HCT116 (cell line): ENCODE measurements at regions not wholly inside any gene's neighbourhood (a gene's known extent, or its start where the extent isn't known, plus 50 kb on each side); places are given as distances from the start of the nearest gene placed in this dataset.

Experiments
- ATAC-seq: fragments of 200-7000 bp; cut with Tn5 transposase; 2 replicates; pipeline ENCODE4 v1.9.1; 2020; ENCODE audit warnings: mild to moderate bottlenecking, moderate library complexity
- BruUV-seq: library from RNA; stranded (reverse); fragments of 400-500 nt; replicated peaks from 2 replicates; lab custom pipeline; 2021; lab: Mats Ljungman, UMichigan
- CTCF ChIA-PET: fragments of 300-600 bp; sonication (Branson Sonifier 250); formaldehyde crosslinking; loops from one replicate; lab custom pipeline; 2021; ENCODE audit warnings: antibody characterized with exemption; lab: Charles Lee
- POLR2A ChIA-PET: fragments of 300-600, 350-600 bp; sonication (Branson Sonifier 250); formaldehyde crosslinking; loops from one replicate; lab custom pipeline; 2021; ENCODE audit warnings: antibody characterized with exemption; lab: Charles Lee
- RAD21 ChIA-PET, 2 experiments: fragments of 300-600 bp; sonication (Branson Sonifier 250); formaldehyde crosslinking; loops; one replicate each; lab custom pipeline; 2023; ENCODE audit warnings: low total read pairs in 2 of 2; ENCODE audit not compliant: uncharacterized antibody in 2 of 2, unreplicated experiment in 2 of 2, low non-redundant PET in 1 of 2; lab: Charles Lee
- DNase-seq: peaks from one replicate; pipeline ENCODE4 v3.0.0-alpha.2; 2010; ENCODE audit warnings: low read depth, low spot score
- H2AFZ ChIP-seq: fragments of 200-600 bp; shearing (Covaris generic), sonication (generic); 2 replicates; pipeline ENCODE4 v1.6.1; 2017; ENCODE audit warnings: low read depth, mixed run types, mixed read lengths, antibody characterized with exemption, low read length; ENCODE audit not compliant: poor library complexity, severe bottlenecking
- H3K27ac ChIP-seq: 2 replicates; pipeline ENCODE4 v1.5.1; 2012; ENCODE audit warnings: low read depth, low read length
- H3K27me3 ChIP-seq: fragments of 200-600 bp; sonication (generic); 2 replicates; pipeline ENCODE4 v1.6.1; 2016; ENCODE audit warnings: mixed run types, low read length, mixed read lengths; ENCODE audit not compliant: insufficient read depth
- H3K36me3 ChIP-seq, 2 experiments: fragments of 200-500 bp in 1 of 2; fragments of 200-600 bp in 1 of 2; sonication (Bioruptor generic) in 1 of 2; sonication (generic) in 1 of 2; 2 replicates each; pipeline versions ENCODE4 v1.5.1 to v1.6.1; 2014 to 2016; ENCODE audit warnings: low read length in 2 of 2, inconsistent platforms in 1 of 2, mixed read lengths in 1 of 2, mixed run types in 1 of 2; ENCODE audit not compliant: insufficient read depth in 2 of 2, control insufficient read depth in 1 of 2
- H3K4me1 ChIP-seq, 2 experiments: fragments of 200-600 bp in 1 of 2; sonication (generic) in 1 of 2; 2 replicates each; pipeline versions ENCODE4 v1.5.1 to v1.6.1; 2012 to 2017; ENCODE audit warnings: low read length in 2 of 2, inconsistent platforms in 1 of 2, mild to moderate bottlenecking in 1 of 2, mixed read lengths in 1 of 2, mixed run types in 1 of 2, moderate library complexity in 1 of 2; ENCODE audit not compliant: insufficient read depth in 2 of 2, control insufficient read depth in 1 of 2
- H3K4me2 ChIP-seq: fragments of 200-600 bp; sonication (generic); 2 replicates; pipeline ENCODE4 v1.6.1; 2017; ENCODE audit warnings: mixed run types, low read length, mixed read lengths
- H3K4me3 ChIP-seq, 2 experiments: fragments of 200-600 bp in 1 of 2; sonication (generic) in 1 of 2; replicated peaks in 1 of 2; 2 replicates each; pipeline ENCODE4 v1.5.1; 2011 to 2016; ENCODE audit warnings: low read length in 2 of 2, control low read depth in 1 of 2, low read depth in 1 of 2, mild to moderate bottlenecking in 1 of 2, mixed read lengths in 1 of 2, mixed run types in 1 of 2
- H3K79me2 ChIP-seq: fragments of 200-600 bp; sonication (generic); 2 replicates; pipeline ENCODE4 v1.6.1; 2017; ENCODE audit warnings: mild to moderate bottlenecking, mixed run types, low read length, moderate library complexity, mixed read lengths; ENCODE audit not compliant: insufficient read depth
- H3K9ac ChIP-seq: fragments of 200-600 bp; sonication (generic); 2 replicates; pipeline ENCODE4 v1.6.1; 2016; ENCODE audit warnings: low read length, mixed read lengths
- H3K9me2 ChIP-seq: fragments of 200-600 bp; sonication (generic), shearing (Covaris generic); 2 replicates; pipeline ENCODE4 v1.6.1; 2017; ENCODE audit warnings: mixed run types, mild to moderate bottlenecking, moderate library complexity; ENCODE audit not compliant: insufficient read depth
- H3K9me3 ChIP-seq, 2 experiments: fragments of 200-500 bp in 1 of 2; fragments of 200-600 bp in 1 of 2; sonication (Bioruptor generic) in 1 of 2; sonication (generic) in 1 of 2; 2 replicates each; pipeline ENCODE4 v1.6.1; 2014 to 2017; ENCODE audit warnings: low read length in 2 of 2, mixed read lengths in 2 of 2, inconsistent platforms in 1 of 2, low read depth in 1 of 2, mild to moderate bottlenecking in 1 of 2, mixed run types in 1 of 2, moderate library complexity in 1 of 2; ENCODE audit not compliant: control insufficient read depth in 1 of 2, insufficient read depth in 1 of 2
- H4K20me1 ChIP-seq: fragments of 200-600 bp; sonication (generic), shearing (Covaris generic); 2 replicates; pipeline ENCODE4 v1.6.1; 2017; ENCODE audit warnings: mixed run types, mild to moderate bottlenecking, moderate library complexity; ENCODE audit not compliant: insufficient read depth
- CBX3 ChIP-seq: IDR thresholded peaks from 2 replicates; pipeline ENCODE4 v1.6.1; 2012; ENCODE audit warnings: low read depth
- CEBPB ChIP-seq: IDR thresholded peaks from 2 replicates; pipeline ENCODE4 v1.6.1; 2012; ENCODE audit warnings: low read depth
- EGR1 ChIP-seq: IDR thresholded peaks from 2 replicates; pipeline ENCODE4 v1.6.1; 2012; ENCODE audit warnings: low read depth
- EZH2 ChIP-seq: fragments of 200-600 bp; sonication (generic); IDR thresholded peaks from 2 replicates; pipeline ENCODE4 v1.6.1; 2017; ENCODE audit warnings: antibody characterized with exemption, mixed run types
- EZH2phosphoT487 ChIP-seq: fragments of 200-600 bp; IDR thresholded peaks from 2 replicates; pipeline ENCODE4 v1.6.1; 2018; ENCODE audit warnings: antibody characterized with exemption, borderline replicate concordance
- FOSL1 ChIP-seq: IDR thresholded peaks from 2 replicates; pipeline ENCODE4 v1.6.1; 2012; ENCODE audit warnings: low read depth
- POLR2A ChIP-seq: IDR thresholded peaks from 2 replicates; pipeline ENCODE4 v1.7.0; 2011; ENCODE audit warnings: borderline replicate concordance; ENCODE audit not compliant: insufficient read depth, insufficient read length; ENCODE audit errors: extremely low read depth
- RAD21 ChIP-seq: IDR thresholded peaks from 2 replicates; pipeline ENCODE4 v1.6.1; 2012; ENCODE audit warnings: low read depth, mild to moderate bottlenecking
- SIN3A ChIP-seq: IDR thresholded peaks from 2 replicates; pipeline ENCODE4 v1.6.1; 2012; ENCODE audit warnings: low read depth
- TCF7L2 ChIP-seq: IDR thresholded peaks from 2 replicates; pipeline ENCODE4 v1.7.0; 2011; ENCODE audit warnings: borderline replicate concordance, inconsistent platforms; ENCODE audit not compliant: insufficient read depth, insufficient read length; ENCODE audit errors: extremely low read depth
- YY1 ChIP-seq: IDR thresholded peaks from 2 replicates; pipeline ENCODE4 v1.6.1; 2011; ENCODE audit warnings: low read length, low read depth, moderate library complexity, mild to moderate bottlenecking; ENCODE audit not compliant: insufficient replicate concordance; ENCODE audit errors: extremely low read depth
- ZFX ChIP-seq: fragments of 450-650 bp; IDR thresholded peaks from 2 replicates; pipeline ENCODE4 v1.6.1; 2017
- ZNF274 ChIP-seq: fragments of 200-500 bp; sonication (Bioruptor generic); IDR thresholded peaks from 2 replicates; pipeline ENCODE4 v1.6.1; 2014; ENCODE audit warnings: mild to moderate bottlenecking, low read depth, low read length, inconsistent platforms
- intact Hi-C: fragments of 100-400 bp; cut with micrococcal nuclease; formaldehyde crosslinking; loops from 2 replicates; pipeline ENCODE4 v1.10.0; 2022
- TF ChIP-seq, protein P1 (sequence below): IDR thresholded peaks from 2 replicates; pipeline ENCODE4 v1.6.1; 2012; ENCODE audit warnings: low read depth
- TF ChIP-seq, protein P2 (sequence below): IDR thresholded peaks from 2 replicates; pipeline ENCODE4 v1.6.1; 2012
- TF ChIP-seq, protein P3 (sequence below), 3 experiments: fragments of 200-600 bp in 1 of 3; sonication (generic) in 1 of 3; IDR thresholded peaks in 2 of 3; conservative IDR thresholded peaks in 1 of 3; 2 replicates each; pipeline ENCODE4 v1.5.1; 2012 to 2017; ENCODE audit warnings: low read depth in 2 of 3, low read length in 2 of 3, antibody characterized with exemption in 1 of 3, borderline replicate concordance in 1 of 3, control low read depth in 1 of 3, mild to moderate bottlenecking in 1 of 3, mixed read lengths in 1 of 3, mixed run types in 1 of 3, moderate library complexity in 1 of 3; ENCODE audit not compliant: insufficient read depth in 1 of 3
- TF ChIP-seq, protein P4 (sequence below): IDR thresholded peaks from 2 replicates; pipeline ENCODE4 v1.6.1; 2012

DNA sequence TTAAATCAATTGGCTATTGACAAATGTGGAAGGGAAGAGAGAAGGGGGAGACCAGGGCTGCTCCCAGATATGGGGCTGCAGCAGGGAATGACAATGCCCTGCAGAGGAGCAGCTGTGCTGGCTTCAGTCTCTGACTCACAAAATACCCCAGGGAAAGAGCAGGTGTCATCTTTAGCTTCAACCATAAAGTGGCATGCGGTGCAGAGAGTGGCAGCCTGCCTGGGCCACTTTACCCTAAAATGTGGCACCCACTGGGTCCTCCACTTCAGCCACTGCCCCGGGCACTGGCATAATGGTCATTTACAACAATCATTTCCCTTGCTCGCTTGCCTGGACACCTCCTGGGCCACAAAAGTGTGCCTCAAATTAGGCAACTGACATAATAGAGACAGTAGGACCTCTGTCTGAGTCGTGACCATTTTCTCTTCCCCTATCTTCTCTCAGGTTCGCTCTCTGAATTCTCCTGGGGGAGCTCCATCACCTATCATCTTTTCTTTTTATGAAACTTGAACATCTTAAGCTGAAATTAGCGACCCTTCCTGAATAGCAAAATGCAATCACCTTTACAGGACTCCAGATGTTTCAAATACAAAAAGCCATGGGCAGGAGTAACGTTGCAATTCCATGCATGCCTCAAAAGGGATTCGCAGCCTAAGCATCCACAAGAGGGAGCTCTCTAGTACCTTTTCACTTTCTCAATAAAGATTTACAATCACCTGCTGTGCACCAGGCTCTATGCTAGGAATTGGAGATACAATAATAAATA is 179.9 kb upstream of the ATF7IP start (continued):
- TF ChIP-seq, protein P1, sequence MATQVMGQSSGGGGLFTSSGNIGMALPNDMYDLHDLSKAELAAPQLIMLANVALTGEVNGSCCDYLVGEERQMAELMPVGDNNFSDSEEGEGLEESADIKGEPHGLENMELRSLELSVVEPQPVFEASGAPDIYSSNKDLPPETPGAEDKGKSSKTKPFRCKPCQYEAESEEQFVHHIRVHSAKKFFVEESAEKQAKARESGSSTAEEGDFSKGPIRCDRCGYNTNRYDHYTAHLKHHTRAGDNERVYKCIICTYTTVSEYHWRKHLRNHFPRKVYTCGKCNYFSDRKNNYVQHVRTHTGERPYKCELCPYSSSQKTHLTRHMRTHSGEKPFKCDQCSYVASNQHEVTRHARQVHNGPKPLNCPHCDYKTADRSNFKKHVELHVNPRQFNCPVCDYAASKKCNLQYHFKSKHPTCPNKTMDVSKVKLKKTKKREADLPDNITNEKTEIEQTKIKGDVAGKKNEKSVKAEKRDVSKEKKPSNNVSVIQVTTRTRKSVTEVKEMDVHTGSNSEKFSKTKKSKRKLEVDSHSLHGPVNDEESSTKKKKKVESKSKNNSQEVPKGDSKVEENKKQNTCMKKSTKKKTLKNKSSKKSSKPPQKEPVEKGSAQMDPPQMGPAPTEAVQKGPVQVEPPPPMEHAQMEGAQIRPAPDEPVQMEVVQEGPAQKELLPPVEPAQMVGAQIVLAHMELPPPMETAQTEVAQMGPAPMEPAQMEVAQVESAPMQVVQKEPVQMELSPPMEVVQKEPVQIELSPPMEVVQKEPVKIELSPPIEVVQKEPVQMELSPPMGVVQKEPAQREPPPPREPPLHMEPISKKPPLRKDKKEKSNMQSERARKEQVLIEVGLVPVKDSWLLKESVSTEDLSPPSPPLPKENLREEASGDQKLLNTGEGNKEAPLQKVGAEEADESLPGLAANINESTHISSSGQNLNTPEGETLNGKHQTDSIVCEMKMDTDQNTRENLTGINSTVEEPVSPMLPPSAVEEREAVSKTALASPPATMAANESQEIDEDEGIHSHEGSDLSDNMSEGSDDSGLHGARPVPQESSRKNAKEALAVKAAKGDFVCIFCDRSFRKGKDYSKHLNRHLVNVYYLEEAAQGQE: no peak
- no peak for TF ChIP-seq ZFX
- TF ChIP-seq TCF7L2: no peak
- no peak for TF ChIP-seq ZNF274
- peak; percentile 83 for TF ChIP-seq RAD21
- no peak for TF ChIP-seq EGR1
- peak; percentile 19 for TF ChIP-seq YY1
- no peak for TF ChIP-seq SIN3A
- no peak for TF ChIP-seq CEBPB
- TF ChIP-seq, protein P2, sequence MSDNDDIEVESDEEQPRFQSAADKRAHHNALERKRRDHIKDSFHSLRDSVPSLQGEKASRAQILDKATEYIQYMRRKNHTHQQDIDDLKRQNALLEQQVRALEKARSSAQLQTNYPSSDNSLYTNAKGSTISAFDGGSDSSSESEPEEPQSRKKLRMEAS: peak; percentile 22; the same call in 1 of the 2 replicates

DNA sequence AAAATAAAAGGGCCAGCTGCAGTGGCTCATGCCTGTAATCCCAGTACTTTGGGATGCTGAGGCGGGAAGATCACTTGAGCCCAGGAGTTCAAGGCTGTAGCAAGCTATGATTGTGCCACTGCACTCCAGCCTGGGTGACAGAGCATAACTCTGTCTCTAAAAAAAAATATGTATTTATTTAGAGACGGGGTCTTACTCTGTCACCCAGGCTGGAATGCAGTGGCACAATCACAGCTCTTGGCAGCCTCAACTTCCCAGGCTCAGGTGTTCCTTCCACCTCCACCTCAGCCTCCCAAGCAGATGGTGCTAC is 179.3 kb upstream of the ATF7IP start:
- POLR2A ChIA-PET: no interaction called here
- Histone ChIP-seq H3K36me3 (no peaks in the 10 kb centered on the region), H3K4me2 (no peak overlapping the region), H3K9ac (no peak overlapping the region), H3K9me2 (no peaks in the 10 kb centered on the region), H3K79me2 (no peaks in the 10 kb centered on the region), H3K4me1 (no peaks in the 10 kb centered on the region), H3K27ac (no peak overlapping the region), H2AFZ (no peak overlapping the region), H3K27me3 (no peaks in the 10 kb centered on the region), H4K20me1 (no peaks in the 10 kb centered on the region), H3K4me3 (no peak overlapping the region), H3K9me3 (no peaks in the 10 kb centered on the region)
- BruUV-seq: no TSS peak
- CTCF ChIA-PET: interaction anchor here (0.9 to 2.8 kb wide), 11 partner anchors 10 to 479 kb away, joined by 3 to 12 read pairs (median 5); partner anchors contain the start of gene ATF7IP
- DNase-seq (no peak), ATAC-seq (peak; percentile 38; the same call in 1 of the 2 replicates)
- RAD21 ChIA-PET: interaction anchor here in 1 of 2 experiments (1.0 to 1.1 kb wide), 3 partner anchors 22 to 268 kb away, joined by 3 to 4 read pairs (median 3); no protein-coding TSS in a partner anchor
- intact Hi-C loops: loop anchor here (2.0 to 10.0 kb wide), 3 partner anchors 266 to 809 kb away; no protein-coding TSS in a partner anchor
- TF ChIP-seq CEBPB (no peak), EGR1 (no peak), RAD21 (no peak), POLR2A (no peak), EZH2phosphoT487 (no peak), FOSL1 (no peak), EZH2 (no peak), ZFX (no peak), CBX3 (no peak), TCF7L2 (no peak)
- TF ChIP-seq, protein P3, sequence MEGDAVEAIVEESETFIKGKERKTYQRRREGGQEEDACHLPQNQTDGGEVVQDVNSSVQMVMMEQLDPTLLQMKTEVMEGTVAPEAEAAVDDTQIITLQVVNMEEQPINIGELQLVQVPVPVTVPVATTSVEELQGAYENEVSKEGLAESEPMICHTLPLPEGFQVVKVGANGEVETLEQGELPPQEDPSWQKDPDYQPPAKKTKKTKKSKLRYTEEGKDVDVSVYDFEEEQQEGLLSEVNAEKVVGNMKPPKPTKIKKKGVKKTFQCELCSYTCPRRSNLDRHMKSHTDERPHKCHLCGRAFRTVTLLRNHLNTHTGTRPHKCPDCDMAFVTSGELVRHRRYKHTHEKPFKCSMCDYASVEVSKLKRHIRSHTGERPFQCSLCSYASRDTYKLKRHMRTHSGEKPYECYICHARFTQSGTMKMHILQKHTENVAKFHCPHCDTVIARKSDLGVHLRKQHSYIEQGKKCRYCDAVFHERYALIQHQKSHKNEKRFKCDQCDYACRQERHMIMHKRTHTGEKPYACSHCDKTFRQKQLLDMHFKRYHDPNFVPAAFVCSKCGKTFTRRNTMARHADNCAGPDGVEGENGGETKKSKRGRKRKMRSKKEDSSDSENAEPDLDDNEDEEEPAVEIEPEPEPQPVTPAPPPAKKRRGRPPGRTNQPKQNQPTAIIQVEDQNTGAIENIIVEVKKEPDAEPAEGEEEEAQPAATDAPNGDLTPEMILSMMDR (IDR thresholded peaks at IDR 0.05 in 2 of 3, conservative IDR thresholded peaks at IDR 0.05 in 1 of 3; ENCODE audit: borderline replicate concordance in 1 of 3, insufficient read depth in 1 of 3, low read depth in 2 of 3, low read length in 2 of 3): no peak
- TF ChIP-seq, protein P4, sequence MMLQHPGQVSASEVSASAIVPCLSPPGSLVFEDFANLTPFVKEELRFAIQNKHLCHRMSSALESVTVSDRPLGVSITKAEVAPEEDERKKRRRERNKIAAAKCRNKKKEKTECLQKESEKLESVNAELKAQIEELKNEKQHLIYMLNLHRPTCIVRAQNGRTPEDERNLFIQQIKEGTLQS: no peak
